BE2C (cell line): ENCODE measurements at regions not wholly inside any gene's neighbourhood (a gene's known extent, or its start where the extent isn't known, plus 50 kb on each side); places are given as distances from the start of the nearest gene placed in this dataset.

Experiments
- DNase-seq: peaks from one replicate; pipeline ENCODE4 v3.0.0-alpha.2; 2020
- H3K27me3 ChIP-seq: fragments of 250-450 bp; sonication (Bioruptor Pico); 2 replicates; pipeline ENCODE4 v1.5.1; 2020; ENCODE audit warnings: mild to moderate bottlenecking
- H3K36me3 ChIP-seq: fragments of 250-450 bp; sonication (Bioruptor Pico); 2 replicates; pipeline ENCODE4 v1.5.1; 2020; ENCODE audit warnings: mild to moderate bottlenecking
- H3K4me1 ChIP-seq: fragments of 250-450 bp; sonication (Bioruptor Pico); 2 replicates; pipeline ENCODE4 v1.5.1; 2020
- H3K4me3 ChIP-seq: 2 replicates; pipeline ENCODE4 v1.5.1; 2011; ENCODE audit warnings: low read depth, low read length
- H3K9me3 ChIP-seq: fragments of 250-450 bp; sonication (Bioruptor Pico); 2 replicates; pipeline ENCODE4 v1.5.1; 2020
- CTCF ChIP-seq: IDR thresholded peaks from 2 replicates; pipeline ENCODE4 v1.5.1; 2012; ENCODE audit warnings: mild to moderate bottlenecking, low read depth, low read length

DNA sequence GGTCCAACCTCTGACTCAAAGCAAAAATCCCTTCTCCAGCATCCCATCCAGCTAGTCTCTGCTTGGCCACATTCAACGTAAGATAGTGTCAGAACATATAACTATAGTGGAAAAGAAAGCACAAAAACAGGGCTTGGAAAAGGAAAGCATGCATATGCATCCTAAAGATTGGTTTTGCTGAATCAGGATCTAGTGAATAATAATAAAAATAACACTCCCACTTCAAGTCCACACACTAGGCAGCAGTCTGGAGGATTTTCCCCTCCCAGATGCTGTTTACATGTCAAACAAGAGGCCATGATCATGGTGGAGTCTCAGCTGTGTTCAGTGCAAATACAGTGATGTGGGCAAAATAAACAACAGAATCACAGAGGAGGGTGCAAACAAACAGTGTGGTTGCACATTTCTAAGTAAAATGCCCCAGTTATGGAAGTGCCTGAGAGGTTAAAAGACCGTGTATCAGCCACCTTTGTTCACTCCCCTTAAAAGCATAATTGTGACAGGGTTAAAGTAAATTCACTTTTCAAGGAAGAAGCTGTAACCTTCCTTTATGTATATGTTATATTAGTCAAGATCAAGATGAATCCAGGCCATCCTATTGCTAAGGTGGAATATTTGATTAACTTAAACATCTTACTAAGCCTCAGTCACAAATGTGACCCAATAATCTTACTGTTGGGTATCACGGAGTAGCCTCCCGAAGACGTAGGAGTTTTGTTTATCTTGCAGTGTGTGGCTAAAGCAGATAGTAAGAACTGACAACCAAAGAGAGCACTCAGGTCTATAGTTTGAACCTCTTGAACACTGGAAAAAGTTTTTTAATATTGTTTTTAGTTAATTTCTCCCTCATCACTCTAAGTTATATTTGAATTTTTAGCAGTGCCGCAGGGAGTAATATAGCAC is 424.5 kb downstream of the SOX2 start:
- TF ChIP-seq CTCF = no peak
- H3K4me1 ChIP-seq = no peaks in the 10 kb centered on the region
- H3K27me3 ChIP-seq = peaks cover 8% of the 10 kb centered on the region; the same call in 1 of the 2 replicates
- H3K4me3 ChIP-seq = no peak overlapping the region
- no peaks in the 10 kb centered on the region for H3K36me3 ChIP-seq
- no peak for DNase-seq
- H3K9me3 ChIP-seq = no peaks in the 10 kb centered on the region

DNA sequence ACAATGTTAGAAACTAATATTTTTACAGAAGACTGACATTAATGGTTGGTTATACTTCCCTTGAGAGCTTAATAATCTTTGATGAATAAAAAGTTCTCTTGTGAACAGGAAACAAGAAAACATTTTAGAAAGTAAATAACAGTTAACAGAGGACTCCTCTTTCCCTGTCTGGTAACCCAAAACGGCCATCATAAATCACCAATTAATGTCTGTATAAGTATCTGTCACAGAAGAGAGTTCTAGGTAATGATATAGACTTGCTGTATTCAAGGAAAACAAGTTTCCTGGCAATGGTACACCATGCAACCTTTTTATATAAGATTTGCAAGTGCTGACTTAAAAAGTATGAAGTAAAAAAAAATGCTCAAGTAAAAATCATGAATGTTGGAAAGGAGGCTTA is 426.7 kb downstream of the SOX2 start:
- no peak for TF ChIP-seq CTCF
- no peaks in the 10 kb centered on the region for H3K4me1 ChIP-seq
- peaks cover 7% of the 10 kb centered on the region; the same call in 1 of the 2 replicates for H3K27me3 ChIP-seq
- DNase-seq = no peak
- no peaks in the 10 kb centered on the region for H3K9me3 ChIP-seq
- H3K36me3 ChIP-seq = no peaks in the 10 kb centered on the region
- H3K4me3 ChIP-seq = no peak overlapping the region

DNA sequence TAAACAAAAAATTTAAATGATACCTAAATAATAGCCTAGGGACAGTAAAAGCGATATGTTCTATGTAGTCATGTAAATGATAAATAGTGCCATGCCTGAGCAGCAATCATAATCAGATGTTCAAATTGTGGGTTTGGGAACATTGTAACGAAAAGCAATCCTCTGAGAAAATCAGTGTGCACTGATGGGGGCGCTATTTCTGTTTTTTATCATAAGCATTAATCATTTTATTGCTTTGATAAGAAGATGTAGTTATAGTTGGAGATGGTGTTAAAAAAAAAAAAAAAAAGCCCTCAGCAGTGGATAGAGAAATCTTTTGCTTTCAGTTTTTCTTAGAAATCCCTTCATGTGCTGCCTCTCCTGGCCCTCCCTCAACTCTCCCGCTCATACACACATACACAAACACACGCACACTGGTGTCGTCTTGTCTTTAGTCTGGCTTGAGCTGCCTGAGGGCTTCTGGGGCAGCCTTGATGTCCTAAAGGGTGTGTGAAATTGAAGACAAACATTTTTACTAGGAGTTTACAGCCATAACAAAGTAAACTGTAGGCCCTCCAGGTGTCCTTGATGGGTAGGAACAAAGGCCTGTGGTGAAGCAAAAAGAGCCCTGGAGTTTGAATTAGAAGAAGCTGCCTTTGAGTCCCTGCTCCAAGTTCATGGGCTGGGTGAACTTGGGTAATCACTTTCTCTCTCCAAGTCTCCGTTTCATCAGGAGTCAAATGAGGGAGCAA is 428.1 kb downstream of the SOX2 start:
- no peak for TF ChIP-seq CTCF
- H3K4me1 ChIP-seq = no peaks in the 10 kb centered on the region

DNA sequence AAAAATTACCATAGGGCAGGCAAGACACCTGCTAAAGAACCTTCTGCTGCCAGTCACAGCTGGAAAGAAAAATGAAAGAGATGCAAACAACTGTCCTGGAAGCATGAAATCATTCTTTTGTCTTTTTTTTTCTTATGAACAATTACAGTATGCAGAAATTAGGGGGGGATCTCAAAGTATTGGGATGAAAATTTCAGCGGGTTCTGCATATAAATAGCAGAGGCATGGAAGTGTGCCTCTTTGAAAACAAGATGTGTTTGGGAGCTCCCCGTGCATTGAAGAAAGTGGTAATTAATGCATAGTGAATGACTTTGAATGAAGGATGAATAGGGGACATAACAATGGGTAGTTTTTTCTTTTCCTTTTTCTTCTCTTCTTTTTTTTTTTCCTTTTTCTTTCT is 431.2 kb downstream of the SOX2 start:
- no peak for TF ChIP-seq CTCF
- H3K4me3 ChIP-seq = no peak overlapping the region
- no peaks in the 10 kb centered on the region for H3K9me3 ChIP-seq
- no peaks in the 10 kb centered on the region for H3K4me1 ChIP-seq
- no peaks in the 10 kb centered on the region for H3K36me3 ChIP-seq
- DNase-seq = no peak
- no peaks in the 10 kb centered on the region for H3K27me3 ChIP-seq

More for the DNA sequence above, 428.1 kb downstream of the SOX2 start:
- H3K27me3 ChIP-seq = peaks cover 4% of the 10 kb centered on the region; the same call in 1 of the 2 replicates
- DNase-seq = no peak
- H3K9me3 ChIP-seq = no peaks in the 10 kb centered on the region
- H3K4me3 ChIP-seq = no peak overlapping the region
- H3K36me3 ChIP-seq = no peaks in the 10 kb centered on the region

DNA sequence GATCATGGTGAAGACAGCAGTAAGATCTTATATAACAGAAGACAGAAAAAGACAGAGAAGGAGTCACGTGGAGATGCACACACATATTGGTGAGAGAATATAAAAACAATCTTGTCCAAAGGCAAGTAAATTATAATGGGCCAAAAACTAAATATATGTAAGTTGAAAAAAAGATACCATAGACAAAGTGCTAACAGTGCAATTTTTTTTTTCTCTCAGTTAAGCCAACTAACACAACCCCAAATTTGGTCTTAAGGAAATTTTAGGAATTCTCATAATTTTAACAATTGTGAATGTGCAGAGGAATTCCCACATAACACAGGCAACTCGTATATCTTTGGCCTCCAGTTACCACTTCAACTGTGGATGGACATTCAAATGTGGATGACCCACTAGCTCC is 432.2 kb downstream of the SOX2 start:
- no peak for DNase-seq
- Histone ChIP-seq H3K27me3 (no peaks in the 10 kb centered on the region), H3K4me3 (no peak overlapping the region), H3K9me3 (no peaks in the 10 kb centered on the region), H3K4me1 (no peaks in the 10 kb centered on the region), H3K36me3 (no peaks in the 10 kb centered on the region)
- no peak for TF ChIP-seq CTCF

GRCh38 chr3:182148360-182148759 is 436.6 kb downstream of the SOX2 start:
- DNase-seq = no peak
- H3K9me3 ChIP-seq = no peaks in the 10 kb centered on the region
- no peaks in the 10 kb centered on the region for H3K27me3 ChIP-seq
- H3K4me1 ChIP-seq = no peaks in the 10 kb centered on the region
- H3K36me3 ChIP-seq = no peaks in the 10 kb centered on the region
- H3K4me3 ChIP-seq = no peak overlapping the region
- no peak for TF ChIP-seq CTCF
